ENCODE measurements at regions not wholly inside any gene's neighbourhood (a gene's known extent, or its start where the extent isn't known, plus 50 kb on each side); places are given as distances from the start of the nearest gene placed in this dataset.

GRCh38 chr22:49300241-49300640 is 527.4 kb downstream of the BRD1 start (continued):
- TF ChIP-seq ZBTB40 (IDR thresholded peaks at IDR 0.05) (no peak), ZBTB40 (CRISPR knock-in tag; IDR thresholded peaks at IDR 0.05) (no peak)

- ATAC-seq (no peak), FAIRE-seq (no peak), DNase-seq (ENCODE audit: low spot score) (no peak)
- ChIA-PET POLR2A (no interaction called here), CTCF (ENCODE audit: low intra/inter-chr PET ratio, low total read pairs) (interaction anchor here (1.2 kb wide), 1 partner anchor 253 kb away, joined by 3 read pairs; no protein-coding TSS in a partner anchor)
- WGBS (ENCODE audit: low lambda C conversion rate), result 10% methylated on average over 3 of the region's 13 CpGs
- no peaks in the 10 kb centered on the region for H3K9me3 ChIP-seq (ENCODE audit: low read length)
- intact Hi-C loops (cut with micrococcal nuclease; ENCODE audit: unreplicated experiment) (no loop called here), in situ Hi-C loops (cut with HindIII; ENCODE audit: extremely low pct_ligation_motif_present, low pct_unique_long_range_greater_than_20kb) (loop anchor here (10.0 to 25.0 kb wide), 2 partner anchors 355 to 738 kb away; no protein-coding TSS in a partner anchor)
- H3K27ac ChIP-seq (ENCODE audit: extremely low read length, insufficient read depth, low read length), result no peak overlapping the region
- H3K27me3 ChIP-seq (ENCODE audit: control insufficient read depth in 1 of 2, insufficient read depth in 2 of 2, low read length in 2 of 2), result peaks cover 21 to 86% of the 10 kb centered on the region in 2 experiments; a peak in 4 of 5 replicates
- no peaks in the 10 kb centered on the region for H3K4me1 ChIP-seq (ENCODE audit: insufficient read depth, low read length)
- H2AFZ ChIP-seq (ENCODE audit: low read length), result no peak overlapping the region
- no peak overlapping the region for H3K4me3 ChIP-seq (replicated peaks in 1 of 3; ENCODE audit: insufficient read depth in 1 of 3, low read depth in 2 of 3, low read length in 3 of 3)
- BruUV-seq (replicated peaks), result no TSS peak
- no peak overlapping the region for H3K9ac ChIP-seq (ENCODE audit: insufficient read depth, low read depth, low read length)
- H3K4me2 ChIP-seq (ENCODE audit: low read depth, low read length), result no peak overlapping the region
- no peaks in the 10 kb centered on the region for H4K20me1 ChIP-seq (ENCODE audit: insufficient read depth, low read length)
- no peaks in the 10 kb centered on the region for H3K79me2 ChIP-seq (ENCODE audit: insufficient read depth, low read length)
- H3K36me3 ChIP-seq (replicated peaks in 1 of 2; ENCODE audit: control insufficient read depth in 1 of 2, insufficient read depth in 2 of 2, low read length in 2 of 2), result no peaks in the 10 kb centered on the region
- TF ChIP-seq USF2 (IDR thresholded peaks at IDR 0.05; ENCODE audit: low read depth, low read length) (no peak), USF2 (CRISPR knock-in tag; IDR thresholded peaks at IDR 0.05; ENCODE audit: borderline replicate concordance) (no peak), ZNF232 (CRISPR knock-in tag; IDR thresholded peaks at IDR 0.05; ENCODE audit: borderline replicate concordance) (no peak), AKAP8 (CRISPR knock-in tag; IDR thresholded peaks at IDR 0.05) (no peak), HOXA9 (CRISPR knock-in tag; IDR thresholded peaks at IDR 0.05; ENCODE audit: borderline replicate concordance) (no peak), ZNF850 (CRISPR knock-in tag; conservative IDR thresholded peaks at IDR 0.05) (no peak), ZNF558 (CRISPR knock-in tag; IDR thresholded peaks at IDR 0.05; ENCODE audit: borderline replicate concordance) (no peak), ATF1 (CRISPR knock-in tag; IDR thresholded peaks at IDR 0.05) (no peak), GATA4 (IDR thresholded peaks at IDR 0.05; ENCODE audit: borderline replicate concordance, low read depth) (no peak), ZNF562 (CRISPR knock-in tag; IDR thresholded peaks at IDR 0.05; ENCODE audit: borderline replicate concordance) (no peak), FIP1L1 (IDR thresholded peaks at IDR 0.05; ENCODE audit: borderline replicate concordance, insufficient read depth, low read depth, low read length) (no peak)
Observed at GRCh38 chr22:49299821-49300231, 527.8 kb downstream of the BRD1 start.

Data from HepG2 (cell line).